IPS-20b (cell line): ENCODE measurements at regions not wholly inside any gene's neighbourhood (a gene's known extent, or its start where the extent isn't known, plus 50 kb on each side); places are given as distances from the start of the nearest gene placed in this dataset.
"Not testable (repeated sequence)": the region's sequence is repeated elsewhere in the genome, so short reads cannot be mapped to it uniquely, and the experiment has no call there.

Source experiments
- H3K27ac ChIP-seq: one replicate; pipeline ENCODE4 v1.5.1; 2013; ENCODE audit warnings: low read length
- H3K27me3 ChIP-seq: 2 replicates; pipeline ENCODE4 v1.6.1; 2013; ENCODE audit warnings: mild to moderate bottlenecking, low read length, inconsistent platforms; ENCODE audit not compliant: insufficient read depth
- H3K36me3 ChIP-seq: 2 replicates; pipeline ENCODE4 v1.6.1; 2013; ENCODE audit warnings: low read depth, mild to moderate bottlenecking, inconsistent platforms, low read length, moderate library complexity; ENCODE audit not compliant: insufficient read depth
- H3K4me1 ChIP-seq: 2 replicates; pipeline ENCODE4 v1.6.1; 2013; ENCODE audit warnings: mild to moderate bottlenecking, control low read depth, inconsistent platforms, low read length, moderate library complexity; ENCODE audit not compliant: insufficient read depth
- H3K4me3 ChIP-seq: 2 replicates; pipeline ENCODE4 v1.5.1; 2013; ENCODE audit warnings: mild to moderate bottlenecking, low read length, inconsistent platforms
- H3K9ac ChIP-seq: 2 replicates; pipeline ENCODE4 v1.6.1; 2013; ENCODE audit warnings: low read depth, mild to moderate bottlenecking, inconsistent platforms, low read length, moderate library complexity
- H3K9me3 ChIP-seq: 2 replicates; pipeline ENCODE4 v1.6.1; 2013; ENCODE audit warnings: mild to moderate bottlenecking, low read depth, low read length, inconsistent platforms; ENCODE audit not compliant: insufficient read depth

DNA sequence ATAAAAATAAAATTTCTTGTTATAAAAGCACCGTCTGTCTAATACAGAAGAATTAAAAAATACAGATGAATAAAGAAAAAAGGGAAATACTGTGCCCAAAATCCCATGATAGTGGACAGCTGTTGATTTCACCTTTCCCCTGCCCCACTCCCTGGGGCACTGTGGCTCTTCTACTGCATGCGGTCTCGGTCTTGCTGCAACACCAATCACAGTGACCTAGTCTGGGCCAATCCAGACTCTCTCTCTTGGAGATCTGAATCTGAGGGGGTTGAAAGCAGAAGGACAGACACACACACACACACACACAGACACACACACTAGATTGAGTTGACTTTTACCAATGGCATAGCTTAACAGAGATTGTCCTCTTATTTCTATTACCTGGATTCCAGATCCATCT is 70.5 kb upstream of the FYN start:
- H3K4me3 ChIP-seq = no peak overlapping the region
- H3K9ac ChIP-seq = no peak overlapping the region
- H3K27me3 ChIP-seq = no peaks in the 10 kb centered on the region
- no peaks in the 10 kb centered on the region for H3K4me1 ChIP-seq
- H3K36me3 ChIP-seq = no peaks in the 10 kb centered on the region
- H3K27ac ChIP-seq = no peak overlapping the region
- H3K9me3 ChIP-seq = peaks cover 7% of the 10 kb centered on the region; the same call in 1 of the 2 replicates

GRCh38 chr6:111944541-111944940 is 71.3 kb upstream of the FYN start:
- H3K27me3 ChIP-seq = no peaks in the 10 kb centered on the region
- H3K4me1 ChIP-seq = peaks cover 5% of the 10 kb centered on the region; the same call in 1 of the 2 replicates
- H3K27ac ChIP-seq = no peak overlapping the region
- H3K9ac ChIP-seq = no peak overlapping the region
- H3K9me3 ChIP-seq = peaks cover 7% of the 10 kb centered on the region; the same call in 1 of the 2 replicates
- no peaks in the 10 kb centered on the region for H3K36me3 ChIP-seq
- no peak overlapping the region for H3K4me3 ChIP-seq

DNA sequence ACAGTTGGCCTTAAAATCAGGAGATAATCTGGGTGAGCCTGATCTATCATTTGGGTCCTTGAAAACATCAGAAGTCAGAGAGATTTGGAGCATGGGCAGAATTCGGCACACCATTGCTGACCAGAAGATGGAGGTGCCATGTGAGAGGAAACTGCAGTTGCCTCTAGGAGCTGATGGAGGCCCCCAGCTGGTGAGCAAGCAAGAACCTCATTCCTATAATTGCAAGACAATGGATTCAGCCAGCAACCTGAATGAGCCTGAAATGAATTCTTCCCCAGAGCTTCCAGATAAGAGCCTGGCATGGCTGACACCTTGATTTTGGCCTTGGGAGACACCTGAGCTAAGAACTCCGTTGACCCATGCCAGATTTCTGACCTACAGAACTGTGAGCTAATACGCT is 76.3 kb upstream of the FYN start:
- no peaks in the 10 kb centered on the region for H3K27me3 ChIP-seq

DNA sequence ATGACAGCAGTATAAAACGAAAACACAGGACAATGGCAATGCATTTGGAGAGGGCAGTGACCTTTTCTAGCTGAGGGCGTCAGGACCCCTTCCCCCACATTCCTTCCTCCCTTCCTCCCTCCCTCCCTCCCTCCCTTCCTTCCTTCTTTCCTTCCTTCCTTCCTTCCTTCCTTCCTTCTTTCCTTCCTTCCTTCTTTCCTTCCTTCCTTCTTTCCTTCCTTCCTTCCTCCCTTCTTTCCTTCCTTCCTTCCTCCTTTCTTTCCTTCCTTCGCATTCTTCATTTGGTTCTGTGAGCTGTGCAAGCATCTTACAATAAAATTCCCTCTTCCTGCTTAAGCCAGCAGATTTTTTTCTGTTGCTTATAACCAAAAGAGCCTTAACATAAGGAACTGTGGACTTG is 76.7 kb upstream of the FYN start:
- H3K9ac ChIP-seq, H3K27me3 ChIP-seq, H3K36me3 ChIP-seq, H3K9me3 ChIP-seq, H3K27ac ChIP-seq, H3K4me3 ChIP-seq: not testable (repeated sequence)
- peaks cover 14% of the 10 kb centered on the region; the same call in 1 of the 2 replicates for H3K4me1 ChIP-seq

More for the DNA sequence above, 76.3 kb upstream of the FYN start:
- H3K9ac ChIP-seq = no peak overlapping the region
- H3K4me3 ChIP-seq = no peak overlapping the region
- no peaks in the 10 kb centered on the region for H3K9me3 ChIP-seq
- no peak overlapping the region for H3K27ac ChIP-seq
- H3K36me3 ChIP-seq = no peaks in the 10 kb centered on the region
- peaks cover 14% of the 10 kb centered on the region; the same call in 1 of the 2 replicates for H3K4me1 ChIP-seq

DNA sequence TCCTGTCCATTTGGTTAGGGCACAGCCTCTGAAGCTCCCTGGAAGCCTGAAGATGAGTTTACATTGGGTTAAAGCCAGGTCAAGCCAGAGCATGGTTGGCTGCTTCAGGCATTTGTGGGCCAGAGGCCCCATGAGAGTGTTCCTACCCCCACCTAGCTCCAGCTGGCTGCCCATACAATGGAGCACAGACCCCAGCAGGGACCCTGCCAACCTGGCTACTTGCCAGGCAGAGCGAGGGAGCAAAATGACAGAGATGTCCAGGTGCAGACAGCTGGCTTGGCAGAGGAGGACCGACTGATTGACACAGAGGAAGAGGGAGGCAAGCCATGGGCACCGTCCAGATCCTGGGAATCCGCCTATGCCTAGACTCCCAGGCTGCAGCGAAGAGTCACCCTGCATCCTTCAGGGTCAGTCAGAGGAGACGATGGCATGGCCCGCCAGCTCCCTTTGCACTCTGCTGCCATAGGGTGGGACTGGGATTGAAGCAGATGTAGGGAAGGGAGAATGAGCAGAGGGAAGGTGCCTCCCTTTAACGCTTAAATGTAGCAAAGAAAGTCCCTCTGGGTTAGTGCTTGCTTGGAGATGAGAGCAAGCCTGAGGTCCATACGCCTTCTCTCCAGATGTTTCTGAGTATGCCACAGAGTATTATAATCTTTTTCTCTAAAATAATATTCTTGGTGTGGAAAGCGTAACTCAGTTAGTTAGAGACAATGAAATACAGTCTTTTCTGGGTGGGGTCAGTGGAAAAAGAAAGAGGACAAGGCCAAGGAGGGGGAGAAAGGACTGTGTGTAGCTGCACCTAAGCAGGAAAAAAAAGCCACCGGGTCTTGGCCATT is 77.6 kb upstream of the FYN start:
- Histone ChIP-seq H3K4me3 (no peak overlapping the region), H3K9me3 (no peaks in the 10 kb centered on the region), H3K9ac (no peak overlapping the region), H3K27ac (no peak overlapping the region), H3K27me3 (no peaks in the 10 kb centered on the region), H3K36me3 (no peaks in the 10 kb centered on the region), H3K4me1 (peaks cover 14% of the 10 kb centered on the region; the same call in 1 of the 2 replicates)

DNA sequence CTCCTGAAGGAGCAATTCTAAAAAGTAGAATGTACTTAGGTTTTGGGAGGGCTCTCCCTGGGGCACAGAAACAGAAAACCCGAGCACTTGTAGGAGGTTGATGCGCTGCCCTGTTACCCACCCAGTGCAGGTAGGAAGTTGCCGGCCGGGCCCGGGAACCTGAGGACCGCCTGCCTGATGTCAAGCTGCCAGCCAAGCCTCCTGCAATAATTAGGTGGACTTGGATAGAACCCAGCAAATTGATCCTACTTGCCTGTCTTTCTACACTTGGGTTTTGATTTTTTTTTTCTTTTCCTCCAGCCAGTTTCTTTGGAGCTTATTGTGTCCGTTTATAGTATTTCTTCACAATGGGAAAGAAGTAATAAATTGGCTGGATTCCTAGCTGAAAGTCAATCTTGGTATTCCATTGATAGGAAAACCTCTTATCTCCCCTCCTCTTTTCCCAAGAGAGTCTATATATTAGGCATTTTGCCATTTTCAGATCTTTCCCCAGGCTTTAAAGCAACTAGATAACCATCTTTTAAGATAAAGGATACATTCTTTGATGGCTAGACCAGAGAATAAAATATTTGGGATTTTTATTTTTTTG is 78.3 kb upstream of the FYN start:
- H3K27ac ChIP-seq = no peak overlapping the region
- H3K27me3 ChIP-seq = no peaks in the 10 kb centered on the region
- H3K36me3 ChIP-seq = no peaks in the 10 kb centered on the region
- no peak overlapping the region for H3K9ac ChIP-seq
- H3K9me3 ChIP-seq = no peaks in the 10 kb centered on the region
- H3K4me3 ChIP-seq = no peak overlapping the region
- peaks cover 14% of the 10 kb centered on the region; the same call in 1 of the 2 replicates for H3K4me1 ChIP-seq

DNA sequence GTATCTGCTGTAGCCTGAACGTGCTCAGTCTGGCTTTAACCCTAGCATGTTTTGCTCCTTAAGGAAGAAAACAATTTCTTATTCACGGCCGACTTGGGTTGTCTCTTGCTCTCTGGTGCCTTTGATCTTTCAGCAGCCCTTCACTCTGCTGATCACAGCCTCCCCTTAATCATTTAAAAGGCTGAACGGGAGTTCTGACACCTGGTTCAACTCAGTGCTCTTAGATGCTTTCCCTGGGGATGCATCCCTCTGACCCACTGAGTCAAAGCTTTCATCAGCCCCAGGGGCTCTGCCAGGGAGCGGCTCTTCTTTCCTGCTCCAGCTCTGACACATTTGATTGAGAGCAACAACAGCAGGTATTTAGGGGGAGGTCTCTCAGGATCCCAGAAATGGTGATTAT is 79.0 kb upstream of the FYN start:
- H3K9ac ChIP-seq = no peak overlapping the region
- H3K27me3 ChIP-seq = no peaks in the 10 kb centered on the region
- H3K27ac ChIP-seq = no peak overlapping the region
- no peaks in the 10 kb centered on the region for H3K9me3 ChIP-seq
- no peak overlapping the region for H3K4me3 ChIP-seq
- no peaks in the 10 kb centered on the region for H3K36me3 ChIP-seq
- H3K4me1 ChIP-seq = peaks cover 14% of the 10 kb centered on the region; the same call in 1 of the 2 replicates

GRCh38 chr6:111952821-111953540 is 79.7 kb upstream of the FYN start:
- H3K4me3 ChIP-seq = no peak overlapping the region
- H3K27ac ChIP-seq = no peak overlapping the region
- H3K27me3 ChIP-seq = no peaks in the 10 kb centered on the region
- H3K4me1 ChIP-seq = peaks cover 19% of the 10 kb centered on the region; the same call in 1 of the 2 replicates
- H3K36me3 ChIP-seq = no peaks in the 10 kb centered on the region
- no peak overlapping the region for H3K9ac ChIP-seq
- H3K9me3 ChIP-seq = no peaks in the 10 kb centered on the region

DNA sequence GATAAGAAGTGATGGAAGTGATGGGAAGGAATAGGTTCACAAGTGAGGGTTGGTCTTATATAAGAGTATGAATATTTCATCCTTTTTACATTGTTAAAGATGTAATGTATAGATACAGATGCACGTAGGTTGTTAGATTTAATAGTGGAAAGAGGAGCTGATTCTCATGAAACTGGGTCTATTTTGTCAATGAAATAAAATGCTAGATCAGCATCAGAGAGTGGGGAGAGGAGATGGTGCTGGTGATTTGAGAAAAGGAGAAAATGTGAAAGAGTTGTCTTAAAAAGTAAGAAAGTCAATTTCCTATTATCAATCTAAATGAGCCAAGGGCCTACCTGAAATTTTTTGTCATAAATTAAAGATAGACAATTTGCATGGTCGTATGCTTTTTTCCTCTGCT is 82.8 kb upstream of the FYN start:
- H3K4me1 ChIP-seq = peaks cover 21% of the 10 kb centered on the region; the same call in 1 of the 2 replicates
- H3K36me3 ChIP-seq = no peaks in the 10 kb centered on the region
- no peaks in the 10 kb centered on the region for H3K27me3 ChIP-seq
- no peak overlapping the region for H3K9ac ChIP-seq
- no peak overlapping the region for H3K4me3 ChIP-seq
- H3K9me3 ChIP-seq = no peaks in the 10 kb centered on the region
- no peak overlapping the region for H3K27ac ChIP-seq

DNA sequence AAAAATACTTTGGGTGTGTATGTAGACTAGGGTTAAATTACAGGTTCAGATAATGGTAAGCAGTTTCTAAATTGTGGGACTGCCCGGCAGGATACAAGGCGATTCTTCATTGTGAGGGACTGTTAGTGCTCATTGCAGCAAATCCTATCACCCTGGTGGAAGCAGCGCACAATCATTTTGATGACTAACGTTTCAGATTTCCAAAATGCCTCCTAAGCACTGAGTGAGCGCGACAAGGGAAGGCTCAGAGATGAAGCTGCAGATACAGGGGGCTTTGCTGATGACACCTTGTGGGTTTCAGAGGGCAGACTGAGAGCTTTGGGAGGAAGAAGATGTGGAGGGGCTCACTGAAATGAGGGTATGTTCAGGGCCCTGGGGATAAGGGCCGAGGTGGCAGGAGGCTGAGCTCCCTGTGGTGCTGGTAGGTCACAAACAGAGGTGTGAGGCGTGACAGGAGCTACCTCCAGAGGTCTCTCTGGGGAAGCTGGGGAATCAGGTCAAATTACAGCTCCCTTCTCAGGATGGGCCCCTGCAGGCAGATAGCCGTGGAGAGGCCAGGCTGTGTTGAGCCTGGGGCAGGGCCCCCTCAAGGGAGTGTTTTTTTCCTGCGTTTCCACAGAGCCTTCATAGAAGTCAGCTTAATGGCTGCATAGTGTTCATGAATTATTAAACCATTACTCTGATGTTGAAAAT is 84.5 kb upstream of the FYN start:
- no peak overlapping the region for H3K9ac ChIP-seq
- H3K36me3 ChIP-seq = no peaks in the 10 kb centered on the region
- H3K27me3 ChIP-seq = no peaks in the 10 kb centered on the region
- no peak overlapping the region for H3K4me3 ChIP-seq
- H3K4me1 ChIP-seq = peaks cover 13% of the 10 kb centered on the region; the same call in 1 of the 2 replicates
- H3K9me3 ChIP-seq = no peaks in the 10 kb centered on the region
- no peak overlapping the region for H3K27ac ChIP-seq

- Histone ChIP-seq H3K9me3 (no peaks in the 10 kb centered on the region), H3K4me1 (peaks cover 12% of the 10 kb centered on the region; the same call in 1 of the 2 replicates), H3K27ac (no peak overlapping the region), H3K27me3 (no peaks in the 10 kb centered on the region), H3K36me3 (no peaks in the 10 kb centered on the region), H3K4me3 (no peak overlapping the region), H3K9ac (no peak overlapping the region)
Observed at GRCh38 chr6:111958534-111958933, 85.3 kb upstream of the FYN start.
